H1 (cell line): ENCODE measurements at regions not wholly inside any gene's neighbourhood (a gene's known extent, or its start where the extent isn't known, plus 50 kb on each side); places are given as distances from the start of the nearest gene placed in this dataset.

Experiments
- CBX5 ChIP-seq: fragments of 300-800, 300-1000 bp; sonication (generic); IDR thresholded peaks from 2 replicates; pipeline ENCODE4 v1.7.1; 2016; ENCODE audit warnings: antibody characterized with exemption, low read length, low read depth
- E2F6 ChIP-seq: IDR thresholded peaks from 2 replicates; pipeline ENCODE4 v1.6.1; 2012; ENCODE audit warnings: inconsistent platforms
- HDAC2 ChIP-seq, 2 experiments: fragments of 300-600 bp in 1 of 2; sonication (generic) in 1 of 2; IDR thresholded peaks; 2 replicates each; pipeline ENCODE4 v1.6.1; 2011 to 2012; ENCODE audit warnings: low read depth in 2 of 2, low read length in 2 of 2, mild to moderate bottlenecking in 2 of 2, moderate library complexity in 2 of 2, borderline replicate concordance in 1 of 2, inconsistent platforms in 1 of 2
- JUN ChIP-seq: IDR thresholded peaks from 2 replicates; pipeline ENCODE4 v1.6.1; 2011; ENCODE audit warnings: low read depth, mild to moderate bottlenecking, improper control_type of control experiment, low read length
- KDM1A ChIP-seq: fragments of 200-600, 300-600 bp; sonication (generic); IDR thresholded peaks from 2 replicates; pipeline ENCODE4 v1.7.1; 2016; ENCODE audit warnings: mild to moderate bottlenecking, low read length, borderline replicate concordance
- MAFK ChIP-seq: IDR thresholded peaks from 2 replicates; pipeline ENCODE4 v1.6.1; 2012; ENCODE audit warnings: low read depth, mild to moderate bottlenecking, improper control_type of control experiment, low read length
- NRF1 ChIP-seq: IDR thresholded peaks from 2 replicates; pipeline ENCODE4 v1.6.1; 2011; ENCODE audit warnings: mild to moderate bottlenecking, low read depth, low read length, improper control_type of control experiment

DNA sequence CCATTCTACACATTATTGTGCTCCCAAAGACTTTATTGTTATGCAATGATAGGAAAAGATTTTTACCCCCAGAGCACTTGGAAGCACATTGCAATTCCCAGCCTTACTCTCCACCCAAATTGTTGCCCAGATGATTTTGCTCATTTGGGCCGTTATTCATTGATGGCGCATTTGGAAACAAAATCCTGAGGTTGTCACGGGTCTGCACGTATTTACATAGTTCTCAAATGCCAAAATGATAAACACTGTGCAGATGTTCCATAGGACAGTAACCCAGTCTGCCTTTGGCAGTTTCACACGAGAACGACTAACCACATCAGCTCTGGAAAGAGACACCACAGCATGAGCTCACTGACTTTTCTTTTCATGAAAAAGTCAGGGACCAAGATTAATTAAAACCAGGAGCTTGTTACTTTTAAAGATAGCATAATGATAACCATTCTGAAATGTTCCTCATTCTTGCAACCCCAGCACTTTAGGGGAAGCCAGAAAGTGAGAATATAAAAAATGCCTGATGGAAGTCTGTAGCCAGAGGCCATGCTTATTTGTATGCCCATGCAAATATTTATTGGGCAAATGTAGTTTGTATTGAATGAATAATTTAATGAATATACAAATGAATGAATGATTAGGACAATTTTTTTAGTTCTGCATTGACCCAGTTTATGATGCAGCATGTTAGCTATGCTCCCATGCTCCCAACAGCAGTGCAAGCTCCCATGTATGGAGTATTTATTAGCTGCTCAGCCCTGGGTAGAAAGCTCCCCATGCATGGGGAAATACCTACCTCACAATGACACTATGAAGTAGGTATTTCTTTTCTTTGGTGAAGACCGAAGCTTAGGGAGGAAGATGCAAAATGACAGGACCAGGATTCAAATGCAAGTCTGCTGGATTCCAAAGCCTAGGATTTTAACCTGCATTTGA is 84.6 kb downstream of the MAIP1 start (continued):
- TF ChIP-seq CBX5 (no peak), MAFK (no peak), JUN (no peak), E2F6 (no peak), NRF1 (no peak), KDM1A (no peak), HDAC2 (IDR thresholded peaks at IDR 0.05; ENCODE audit: borderline replicate concordance in 1 of 2, low read depth in 2 of 2, low read length in 2 of 2) (no peak)
- TF ChIP-seq, all 59 proteins: peak for 0
